Stimulated activated CD4-positive, alpha-beta T cell treated with anti-CD3 and anti-CD28 coated beads, TNF-alpha, amount 100 ng/mL, for 48 hours (primary cell): ENCODE measurements at regions not wholly inside any gene's neighbourhood (a gene's known extent, or its start where the extent isn't known, plus 50 kb on each side); places are given as distances from the start of the nearest gene placed in this dataset.
"Not testable (repeated sequence)": the region's sequence is repeated elsewhere in the genome, so short reads cannot be mapped to it uniquely, and the experiment has no call there.

Source experiments
- DNase-seq, 3 donors: peaks; one replicate each; pipeline ENCODE4 v3.0.0-alpha.2; 2020; ENCODE audit warnings: low read depth in 3 of 3

GRCh38 chr6:144359783-144360182 lies 74.6 kb downstream of the UTRN start:
- no peak for DNase-seq

GRCh38 chr6:144360401-144360800 lies 75.3 kb downstream of the UTRN start:
- DNase-seq, result no peak

GRCh38 chr6:144361016-144361415 lies 75.9 kb downstream of the UTRN start:
- no peak for DNase-seq

GRCh38 chr6:144362042-144363018 lies 77.2 kb downstream of the UTRN start:
- DNase-seq, result no peak

GRCh38 chr6:144364208-144364720 lies 79.1 kb downstream of the UTRN start:
- no peak for DNase-seq

GRCh38 chr6:144364782-144365181 lies 79.6 kb downstream of the UTRN start:
- DNase-seq, result no peak

- no peak for DNase-seq
These were observed 80.1 kb downstream of the UTRN start for GRCh38 chr6:144365271-144365670.

GRCh38 chr6:144369696-144370095 lies 84.6 kb downstream of the UTRN start:
- DNase-seq, result not testable (repeated sequence)

GRCh38 chr6:144372116-144372515 lies 87.0 kb downstream of the UTRN start:
- no peak for DNase-seq

- DNase-seq, result no peak
These were observed 87.8 kb downstream of the UTRN start for GRCh38 chr6:144372611-144373594.

GRCh38 chr6:144374525-144374924 lies 89.4 kb downstream of the UTRN start:
- not testable (repeated sequence) for DNase-seq

- no peak for DNase-seq
These were observed 92.6 kb downstream of the UTRN start for GRCh38 chr6:144377586-144378210.

- DNase-seq, result no peak
These were observed 93.3 kb downstream of the UTRN start for GRCh38 chr6:144378437-144378836.

GRCh38 chr6:144379356-144379755 lies 94.2 kb downstream of the UTRN start:
- DNase-seq, result no peak

GRCh38 chr6:144381499-144381898 lies 96.4 kb downstream of the UTRN start:
- not testable (repeated sequence) for DNase-seq

GRCh38 chr6:144383336-144383735 lies 98.2 kb downstream of the UTRN start:
- no peak for DNase-seq

GRCh38 chr6:144384427-144384826 lies 99.3 kb downstream of the UTRN start:
- no peak for DNase-seq

GRCh38 chr6:144389474-144389873 lies 104.3 kb downstream of the UTRN start:
- not testable (repeated sequence) for DNase-seq

- DNase-seq, result no peak
These were observed 105.1 kb downstream of the UTRN start for GRCh38 chr6:144390202-144390601.

- DNase-seq, result no peak
These were observed 105.8 kb downstream of the UTRN start for GRCh38 chr6:144390886-144391285.

- no peak for DNase-seq
These were observed 107.4 kb downstream of the UTRN start for GRCh38 chr6:144392536-144392935.

- DNase-seq, result no peak
These were observed 109.1 kb downstream of the UTRN start for GRCh38 chr6:144394210-144394609.
